A549 (cell line): ENCODE measurements at regions not wholly inside any gene's neighbourhood (a gene's known extent, or its start where the extent isn't known, plus 50 kb on each side); places are given as distances from the start of the nearest gene placed in this dataset.
A peak's percentile ranks its signal among the peaks of the same experiment; 100 is the strongest.
"Not testable (repeated sequence)": the region's sequence is repeated elsewhere in the genome, so short reads cannot be mapped to it uniquely, and the experiment has no call there.

Experiments used
- ATAC-seq, 2 experiments: fragments of 200-7000 bp in 1 of 2; fragments of >200 bp in 1 of 2; cut with Nextera tagmentation in 1 of 2; cut with Tn5 transposase in 1 of 2; 3 replicates each; pipeline versions ENCODE4 v1.8.0 to v1.9.1; 2018 to 2020; ENCODE audit warnings: mild to moderate bottlenecking in 1 of 2, moderate library complexity in 1 of 2
- CTCF ChIA-PET: fragments of 300-600 bp; sonication (Branson Sonifier 250); formaldehyde crosslinking; extraction: SDS; loops from one replicate; lab custom pipeline; 2021; ENCODE audit warnings: antibody characterized with exemption, inconsistent platforms; lab: Yijun Ruan, JAX
- POLR2A ChIA-PET: fragments of 350-600 bp; formaldehyde crosslinking; extraction: SDS; loops from one replicate; lab custom pipeline; 2021; ENCODE audit warnings: antibody characterized with exemption, inconsistent platforms; lab: Yijun Ruan, JAX
- DNase-seq, 2 experiments: peaks; one replicate each; pipeline versions ENCODE4 v3.0.0 to v3.0.0-alpha.2; 2011 to 2016; ENCODE audit warnings: low read depth in 1 of 2, low spot score in 1 of 2
- FAIRE-seq: peaks from 2 replicates; lab custom pipeline; 2011; peaks lifted over from hg19 to GRCh38; lab: Jason Lieb, UNC
- H3K27ac ChIP-seq, 2 experiments: fragments of >200 bp; sonication (Bioruptor Twin); formaldehyde crosslinking; 3 replicates each; pipeline ENCODE4 v1.5.1; 2016 to 2017
- H3K4me1 ChIP-seq: fragments of >200 bp; sonication (Bioruptor Twin); formaldehyde crosslinking; 3 replicates; pipeline ENCODE4 v1.6.1; 2016
- H3K4me2 ChIP-seq: fragments of >200 bp; sonication (Bioruptor Twin); formaldehyde crosslinking; 3 replicates; pipeline ENCODE4 v1.6.1; 2016
- H3K4me3 ChIP-seq: fragments of >200 bp; sonication (Bioruptor Twin); formaldehyde crosslinking; 3 replicates; pipeline ENCODE4 v1.5.1; 2016
- H3K9me3 ChIP-seq: fragments of >200 bp; sonication (Bioruptor Twin); formaldehyde crosslinking; 3 replicates; pipeline ENCODE4 v1.6.1; 2016
- CEBPB ChIP-seq, 2 experiments: fragments of >200 bp in 1 of 2; sonication (Bioruptor Twin) in 1 of 2; formaldehyde crosslinking in 1 of 2; IDR thresholded peaks; 2 replicates each; pipeline ENCODE4 v1.6.1; 2012 to 2016
- CHD2 ChIP-seq: fragments of 150-350 bp; IDR thresholded peaks from 2 replicates; pipeline ENCODE4 v1.6.1; 2014; ENCODE audit warnings: low read length; ENCODE audit not compliant: partially characterized antibody
- EHMT2 ChIP-seq: fragments of 200-600 bp; sonication (generic); IDR thresholded peaks from 2 replicates; pipeline ENCODE4 v1.6.1; 2016; ENCODE audit warnings: antibody characterized with exemption, low read depth, mild to moderate bottlenecking, moderate library complexity
- FOSL2 ChIP-seq, 2 experiments: fragments of 450-650 bp in 1 of 2; fragments of >200 bp in 1 of 2; sonication (Bioruptor Twin) in 1 of 2; formaldehyde crosslinking; IDR thresholded peaks; 2 replicates each; pipeline versions ENCODE4 v1.5.0 to v1.6.1; 2016 to 2020; ENCODE audit warnings: mild to moderate bottlenecking in 1 of 2, moderate library complexity in 1 of 2
- HES2 ChIP-seq: fragments of >200 bp; sonication (Bioruptor Twin); formaldehyde crosslinking; IDR thresholded peaks from 2 replicates; pipeline ENCODE4 v1.6.1; 2016
- HEYL ChIP-seq: fragments of 250-450 bp; sonication (Bioruptor Pico); IDR thresholded peaks from 2 replicates; pipeline ENCODE4 v1.8.0; 2021; ENCODE audit warnings: mild to moderate bottlenecking, moderate library complexity
- MAZ ChIP-seq: fragments of 150-350 bp; IDR thresholded peaks from 2 replicates; pipeline ENCODE4 v1.6.1; 2014; ENCODE audit warnings: antibody characterized with exemption, low read depth, low read length, borderline replicate concordance
- MYC ChIP-seq: IDR thresholded peaks from 2 replicates; pipeline ENCODE4 v1.6.1; 2012; ENCODE audit warnings: mild to moderate bottlenecking, inconsistent platforms, low read length, improper control_type of control experiment, borderline replicate concordance
- NPAS2 ChIP-seq: fragments of 250-450 bp; sonication (Bioruptor Pico); IDR thresholded peaks from 2 replicates; pipeline ENCODE4 v1.8.0; 2022; ENCODE audit warnings: mild to moderate bottlenecking, moderate library complexity, borderline replicate concordance
- NR3C1 ChIP-seq: fragments of >200 bp; sonication (Bioruptor Twin); formaldehyde crosslinking; IDR thresholded peaks from 3 replicates; pipeline ENCODE4 v1.6.1; 2017
- POLR2AphosphoS2 ChIP-seq: conservative IDR thresholded peaks from 2 replicates; pipeline ENCODE4 v1.6.1; 2012; ENCODE audit warnings: low read length, improper control_type of control experiment, inconsistent platforms
- TFCP2L1 ChIP-seq: fragments of 250-450 bp; sonication (Bioruptor Pico); IDR thresholded peaks from 2 replicates; pipeline ENCODE4 v1.5.0; 2021; ENCODE audit warnings: mild to moderate bottlenecking
- ZC3H11A ChIP-seq: fragments of 450-650 bp; IDR thresholded peaks from 2 replicates; pipeline ENCODE4 v1.6.1; 2014; ENCODE audit warnings: antibody characterized with exemption, mild to moderate bottlenecking
- ZFP36 ChIP-seq: fragments of 450-650 bp; IDR thresholded peaks from 2 replicates; pipeline ENCODE4 v1.6.1; 2014; ENCODE audit warnings: borderline replicate concordance; ENCODE audit not compliant: partially characterized antibody
- WGBS: methylation state at CpG from one replicate; pipeline ENCODE4 v1.1.6; 2017; ENCODE audit errors: missing lambda C conversion rate; 5-methylcytosine and 5-hydroxymethylcytosine counted together
- TF ChIP-seq, protein P1 (sequence below): fragments of 150-350 bp; IDR thresholded peaks from 2 replicates; pipeline ENCODE4 v1.6.1; 2014; ENCODE audit warnings: low read depth, mild to moderate bottlenecking, low read length
- TF ChIP-seq, protein P2 (sequence below): fragments of >200 bp; sonication (Bioruptor Twin); formaldehyde crosslinking; IDR thresholded peaks from 3 replicates; pipeline ENCODE4 v1.5.1; 2016

- TF ChIP-seq, protein P1, sequence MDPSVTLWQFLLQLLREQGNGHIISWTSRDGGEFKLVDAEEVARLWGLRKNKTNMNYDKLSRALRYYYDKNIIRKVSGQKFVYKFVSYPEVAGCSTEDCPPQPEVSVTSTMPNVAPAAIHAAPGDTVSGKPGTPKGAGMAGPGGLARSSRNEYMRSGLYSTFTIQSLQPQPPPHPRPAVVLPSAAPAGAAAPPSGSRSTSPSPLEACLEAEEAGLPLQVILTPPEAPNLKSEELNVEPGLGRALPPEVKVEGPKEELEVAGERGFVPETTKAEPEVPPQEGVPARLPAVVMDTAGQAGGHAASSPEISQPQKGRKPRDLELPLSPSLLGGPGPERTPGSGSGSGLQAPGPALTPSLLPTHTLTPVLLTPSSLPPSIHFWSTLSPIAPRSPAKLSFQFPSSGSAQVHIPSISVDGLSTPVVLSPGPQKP, result no peak
- no peak for TF ChIP-seq ZC3H11A
Observed at GRCh38 chr10:34046506-34047034, 712.1 kb upstream of the NRP1 start (continued).

DNA sequence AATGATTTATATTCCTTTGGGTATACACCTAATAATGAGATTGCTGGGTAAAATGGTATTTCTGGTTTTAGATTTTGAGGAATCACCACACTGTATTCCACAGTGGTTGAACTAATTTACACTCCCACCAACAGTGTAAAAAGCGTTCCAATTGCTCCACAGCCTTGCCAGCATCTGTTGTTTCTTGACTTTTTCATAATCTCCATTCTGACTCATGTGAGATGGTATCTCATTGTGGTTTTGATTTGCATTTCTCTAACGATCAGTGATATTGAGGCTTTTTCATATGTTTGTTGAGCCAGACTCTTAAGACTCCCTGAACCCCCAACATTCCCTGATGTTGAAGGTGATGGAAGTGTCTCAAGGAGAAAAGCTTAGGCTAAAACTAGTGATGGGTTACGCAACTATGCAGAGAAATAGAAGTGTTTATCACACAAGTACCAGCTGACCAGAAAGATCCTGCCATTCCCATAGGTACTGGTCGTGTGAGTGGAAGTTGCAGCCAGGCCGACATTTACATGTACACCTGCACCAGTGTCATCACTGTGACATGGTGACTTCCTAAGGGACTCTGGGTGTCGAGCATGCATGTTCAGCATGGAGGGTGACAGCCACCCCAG lies 711.2 kb upstream of the NRP1 start:
- ChIA-PET POLR2A (no interaction called here), CTCF (no interaction called here)
- Histone ChIP-seq H3K4me1 (peaks cover 17% of the 10 kb centered on the region), H3K9me3 (no peaks in the 10 kb centered on the region), H3K4me2 (no peak overlapping the region), H3K27ac (no peak overlapping the region), H3K4me3 (no peak overlapping the region)
- WGBS, result 67% methylated on average over 6 of the region's 6 CpGs
- DNase-seq (no peak), FAIRE-seq (no peak), ATAC-seq (no peak)
- TF ChIP-seq TFCP2L1 (CRISPR knock-in tag) (no peak), POLR2AphosphoS2 (no peak), NR3C1 (no peak), HES2 (no peak), CEBPB (IDR thresholded peaks at IDR 0.05) (peak in 1 of 2 experiments; percentile 32; a peak in 1 of 4 replicates)

DNA sequence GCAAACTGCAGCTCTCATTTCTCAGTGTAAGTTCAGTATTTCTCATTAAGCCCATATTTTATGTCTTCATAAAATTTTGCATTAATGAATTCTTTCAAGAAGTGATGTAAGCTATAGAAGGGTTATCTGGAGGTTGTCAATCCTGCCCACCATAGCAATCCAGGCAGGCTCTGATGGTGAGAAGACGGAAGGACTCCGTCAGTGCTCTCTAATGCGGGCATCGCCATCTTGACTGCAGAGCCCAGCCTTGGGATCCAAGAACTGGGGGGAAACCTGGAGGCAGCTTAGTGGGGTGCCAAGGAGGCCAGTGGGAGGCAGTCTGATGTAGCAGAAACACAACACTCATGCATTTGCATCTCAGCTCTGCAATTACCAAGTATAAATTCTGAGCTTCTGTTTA lies 707.4 kb upstream of the NRP1 start:
- no peak overlapping the region for H3K4me2 ChIP-seq
- WGBS, result 96% methylated on average over 4 of the region's 4 CpGs
- no peak for TF ChIP-seq NPAS2
- no peak for TF ChIP-seq CHD2
- TF ChIP-seq HES2, result no peak
- no peak for TF ChIP-seq EHMT2
- TF ChIP-seq, protein P1, result no peak
- TF ChIP-seq, protein P2, sequence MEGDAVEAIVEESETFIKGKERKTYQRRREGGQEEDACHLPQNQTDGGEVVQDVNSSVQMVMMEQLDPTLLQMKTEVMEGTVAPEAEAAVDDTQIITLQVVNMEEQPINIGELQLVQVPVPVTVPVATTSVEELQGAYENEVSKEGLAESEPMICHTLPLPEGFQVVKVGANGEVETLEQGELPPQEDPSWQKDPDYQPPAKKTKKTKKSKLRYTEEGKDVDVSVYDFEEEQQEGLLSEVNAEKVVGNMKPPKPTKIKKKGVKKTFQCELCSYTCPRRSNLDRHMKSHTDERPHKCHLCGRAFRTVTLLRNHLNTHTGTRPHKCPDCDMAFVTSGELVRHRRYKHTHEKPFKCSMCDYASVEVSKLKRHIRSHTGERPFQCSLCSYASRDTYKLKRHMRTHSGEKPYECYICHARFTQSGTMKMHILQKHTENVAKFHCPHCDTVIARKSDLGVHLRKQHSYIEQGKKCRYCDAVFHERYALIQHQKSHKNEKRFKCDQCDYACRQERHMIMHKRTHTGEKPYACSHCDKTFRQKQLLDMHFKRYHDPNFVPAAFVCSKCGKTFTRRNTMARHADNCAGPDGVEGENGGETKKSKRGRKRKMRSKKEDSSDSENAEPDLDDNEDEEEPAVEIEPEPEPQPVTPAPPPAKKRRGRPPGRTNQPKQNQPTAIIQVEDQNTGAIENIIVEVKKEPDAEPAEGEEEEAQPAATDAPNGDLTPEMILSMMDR, result no peak
- no peak for TF ChIP-seq TFCP2L1 (CRISPR knock-in tag)
- TF ChIP-seq HEYL, result no peak
- no peak for TF ChIP-seq MAZ
- TF ChIP-seq ZFP36, result no peak
- H3K27ac ChIP-seq, result no peak overlapping the region
- DNase-seq (no peak), FAIRE-seq (no peak), ATAC-seq (no peak)
- CTCF ChIA-PET, result interaction anchor here (0.7 to 1.1 kb wide), 3 partner anchors 13 to 211 kb away, joined by 3 read pairs; no protein-coding TSS in a partner anchor
- no peak overlapping the region for H3K4me3 ChIP-seq
- H3K9me3 ChIP-seq, result no peaks in the 10 kb centered on the region
- POLR2A ChIA-PET, result no interaction called here
- no peaks in the 10 kb centered on the region for H3K4me1 ChIP-seq

- ChIA-PET CTCF (no interaction called here), POLR2A (no interaction called here)
- Histone ChIP-seq H3K4me3 (no peak overlapping the region), H3K4me1 (no peaks in the 10 kb centered on the region), H3K9me3 (no peaks in the 10 kb centered on the region), H3K27ac (no peak overlapping the region), H3K4me2 (no peak overlapping the region)
- ATAC-seq, result no peak
- no peak for TF ChIP-seq MYC
- TF ChIP-seq NR3C1, result no peak
- TF ChIP-seq POLR2AphosphoS2, result no peak
- no peak for TF ChIP-seq FOSL2 (IDR thresholded peaks at IDR 0.05)
- no peak for TF ChIP-seq FOSL2 (CRISPR knock-in tag; IDR thresholded peaks at IDR 0.05)
- no peak for TF ChIP-seq MAZ
- 74% methylated on average over 3 of the region's 3 CpGs for WGBS
- FAIRE-seq, result no peak
- no peak for DNase-seq
Observed at GRCh38 chr10:34037499-34037898, 703.0 kb upstream of the NRP1 start.

GRCh38 chr10:34035241-34035790 lies 700.8 kb upstream of the NRP1 start:
- POLR2A ChIA-PET, H3K4me2 ChIP-seq, H3K9me3 ChIP-seq, H3K4me1 ChIP-seq, H3K4me3 ChIP-seq, FAIRE-seq, ATAC-seq, DNase-seq, CTCF ChIA-PET, H3K27ac ChIP-seq: not testable (repeated sequence)
- WGBS, result 85% methylated on average over 4 of the region's 29 CpGs
